ENCODE measurements at regions not wholly inside any gene's neighbourhood (a gene's known extent, or its start where the extent isn't known, plus 50 kb on each side); places are given as distances from the start of the nearest gene placed in this dataset.
"Not testable (repeated sequence)": the region's sequence is repeated elsewhere in the genome, so short reads cannot be mapped to it uniquely, and the experiment has no call there.

DNA sequence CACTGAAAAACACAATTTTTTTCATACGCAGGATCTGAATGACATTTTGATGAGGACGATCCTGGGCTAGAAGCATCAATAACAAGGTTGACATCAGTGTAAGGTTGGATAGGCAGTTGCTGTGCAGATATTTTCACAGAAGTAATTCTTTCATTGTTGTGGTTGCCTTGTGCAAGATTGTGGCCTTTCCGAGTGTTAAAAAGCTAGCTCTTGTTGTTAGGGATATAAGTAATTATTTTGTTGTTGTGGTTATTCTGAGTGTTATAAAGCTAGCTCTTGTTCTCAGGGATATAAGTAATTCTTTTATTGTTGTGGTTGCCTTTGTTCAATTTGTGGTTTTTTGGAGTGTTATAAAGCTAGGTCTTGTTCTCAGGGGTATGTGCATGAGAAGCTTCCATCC is 637.4 kb downstream of the TMEM121 start:
- not testable (repeated sequence) for H3K4me3 ChIP-seq (ENCODE audit: low read depth in 1 of 2, low read length in 2 of 2); H3K36me3 ChIP-seq (ENCODE audit: control insufficient read depth in 1 of 2, insufficient read depth in 2 of 2, low read length in 2 of 2); H3K27me3 ChIP-seq (ENCODE audit: low read depth, low read length); H3K27ac ChIP-seq (ENCODE audit: low read length); H3K4me1 ChIP-seq (ENCODE audit: control insufficient read depth in 1 of 2, insufficient read depth in 2 of 2, low read length in 2 of 2); H3K9me3 ChIP-seq (ENCODE audit: control insufficient read depth in 1 of 2, low read length in 2 of 2)

- H3K36me3 ChIP-seq (ENCODE audit: control insufficient read depth in 1 of 2, insufficient read depth in 2 of 2, low read length in 2 of 2), result no peaks in the 10 kb centered on the region
These were observed 639.8 kb downstream of the TMEM121 start for GRCh38 chr14:106166232-106166631.

GRCh38 chr14:106166650-106167204 is 640.3 kb downstream of the TMEM121 start:
- Histone ChIP-seq H3K4me3 (ENCODE audit: low read depth in 1 of 2, low read length in 2 of 2) (no peak overlapping the region), H3K27me3 (ENCODE audit: low read depth, low read length) (no peaks in the 10 kb centered on the region), H3K36me3 (ENCODE audit: control insufficient read depth in 1 of 2, insufficient read depth in 2 of 2, low read length in 2 of 2) (no peaks in the 10 kb centered on the region), H3K9me3 (ENCODE audit: control insufficient read depth in 1 of 2, low read length in 2 of 2) (no peaks in the 10 kb centered on the region), H3K4me1 (ENCODE audit: control insufficient read depth in 1 of 2, insufficient read depth in 2 of 2, low read length in 2 of 2) (no peaks in the 10 kb centered on the region), H3K27ac (ENCODE audit: low read length) (no peak overlapping the region)

More at GRCh38 chr14:106166232-106166631, 639.8 kb downstream of the TMEM121 start:
- no peak overlapping the region for H3K4me3 ChIP-seq (ENCODE audit: low read depth in 1 of 2, low read length in 2 of 2)
- H3K9me3 ChIP-seq (ENCODE audit: control insufficient read depth in 1 of 2, low read length in 2 of 2), result no peaks in the 10 kb centered on the region
- no peaks in the 10 kb centered on the region for H3K4me1 ChIP-seq (ENCODE audit: control insufficient read depth in 1 of 2, insufficient read depth in 2 of 2, low read length in 2 of 2)
- no peaks in the 10 kb centered on the region for H3K27me3 ChIP-seq (ENCODE audit: low read depth, low read length)
- H3K27ac ChIP-seq (ENCODE audit: low read length), result no peak overlapping the region

GRCh38 chr14:106170163-106170658 is 643.8 kb downstream of the TMEM121 start:
- H3K4me1 ChIP-seq (ENCODE audit: control insufficient read depth in 1 of 2, insufficient read depth in 2 of 2, low read length in 2 of 2); H3K9me3 ChIP-seq (ENCODE audit: control insufficient read depth in 1 of 2, low read length in 2 of 2); H3K36me3 ChIP-seq (ENCODE audit: control insufficient read depth in 1 of 2, insufficient read depth in 2 of 2, low read length in 2 of 2); H3K4me3 ChIP-seq (ENCODE audit: low read depth in 1 of 2, low read length in 2 of 2); H3K27ac ChIP-seq (ENCODE audit: low read length); H3K27me3 ChIP-seq (ENCODE audit: low read depth, low read length): not testable (repeated sequence)

GRCh38 chr14:106174206-106174605 is 647.8 kb downstream of the TMEM121 start:
- H3K36me3 ChIP-seq (ENCODE audit: control insufficient read depth in 1 of 2, insufficient read depth in 2 of 2, low read length in 2 of 2), result no peaks in the 10 kb centered on the region

GRCh38 chr14:106177266-106178246 is 651.2 kb downstream of the TMEM121 start:
- H3K36me3 ChIP-seq (ENCODE audit: control insufficient read depth in 1 of 2, insufficient read depth in 2 of 2, low read length in 2 of 2); H3K27me3 ChIP-seq (ENCODE audit: low read depth, low read length); H3K4me3 ChIP-seq (ENCODE audit: low read depth in 1 of 2, low read length in 2 of 2); H3K4me1 ChIP-seq (ENCODE audit: control insufficient read depth in 1 of 2, insufficient read depth in 2 of 2, low read length in 2 of 2); H3K9me3 ChIP-seq (ENCODE audit: control insufficient read depth in 1 of 2, low read length in 2 of 2); H3K27ac ChIP-seq (ENCODE audit: low read length): not testable (repeated sequence)

More at GRCh38 chr14:106174206-106174605, 647.8 kb downstream of the TMEM121 start:
- no peak overlapping the region for H3K27ac ChIP-seq (ENCODE audit: low read length)
- no peaks in the 10 kb centered on the region for H3K4me1 ChIP-seq (ENCODE audit: control insufficient read depth in 1 of 2, insufficient read depth in 2 of 2, low read length in 2 of 2)
- no peaks in the 10 kb centered on the region for H3K9me3 ChIP-seq (ENCODE audit: control insufficient read depth in 1 of 2, low read length in 2 of 2)
- H3K27me3 ChIP-seq (ENCODE audit: low read depth, low read length), result no peaks in the 10 kb centered on the region
- no peak overlapping the region for H3K4me3 ChIP-seq (ENCODE audit: low read depth in 1 of 2, low read length in 2 of 2)

- H3K4me1 ChIP-seq (ENCODE audit: control insufficient read depth in 1 of 2, insufficient read depth in 2 of 2, low read length in 2 of 2), result no peaks in the 10 kb centered on the region
- H3K9me3 ChIP-seq (ENCODE audit: control insufficient read depth in 1 of 2, low read length in 2 of 2), result no peaks in the 10 kb centered on the region
- H3K27ac ChIP-seq (ENCODE audit: low read length), result no peak overlapping the region
- H3K27me3 ChIP-seq (ENCODE audit: low read depth, low read length), result no peaks in the 10 kb centered on the region
- H3K36me3 ChIP-seq (ENCODE audit: control insufficient read depth in 1 of 2, insufficient read depth in 2 of 2, low read length in 2 of 2), result no peaks in the 10 kb centered on the region
- H3K4me3 ChIP-seq (ENCODE audit: low read depth in 1 of 2, low read length in 2 of 2), result no peak overlapping the region
These were observed 653.4 kb downstream of the TMEM121 start for GRCh38 chr14:106179761-106180160.

DNA sequence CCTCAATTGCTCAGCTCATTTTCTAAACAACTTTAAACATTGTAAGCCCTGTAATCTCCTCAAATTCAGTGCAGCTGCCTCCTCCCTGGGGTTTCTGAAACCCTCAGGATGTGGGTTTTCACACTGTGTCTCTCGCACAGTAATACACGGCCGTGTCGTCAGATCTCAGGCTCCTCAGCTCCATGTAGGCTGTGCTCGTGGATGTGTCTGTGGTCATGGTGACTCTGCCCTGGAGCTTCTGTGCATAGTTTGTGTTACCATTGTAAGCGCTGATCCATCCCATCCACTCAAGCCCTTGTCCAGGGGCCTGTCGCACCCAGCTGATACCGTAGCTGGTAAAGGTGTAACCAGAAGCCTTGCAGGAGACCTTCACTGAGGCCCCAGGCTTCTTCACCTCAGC is 658.4 kb downstream of the TMEM121 start:
- not testable (repeated sequence) for H3K9me3 ChIP-seq (ENCODE audit: control insufficient read depth in 1 of 2, low read length in 2 of 2); H3K27me3 ChIP-seq (ENCODE audit: low read depth, low read length); H3K36me3 ChIP-seq (ENCODE audit: control insufficient read depth in 1 of 2, insufficient read depth in 2 of 2, low read length in 2 of 2); H3K4me3 ChIP-seq (ENCODE audit: low read depth in 1 of 2, low read length in 2 of 2); H3K27ac ChIP-seq (ENCODE audit: low read length); H3K4me1 ChIP-seq (ENCODE audit: control insufficient read depth in 1 of 2, insufficient read depth in 2 of 2, low read length in 2 of 2)

DNA sequence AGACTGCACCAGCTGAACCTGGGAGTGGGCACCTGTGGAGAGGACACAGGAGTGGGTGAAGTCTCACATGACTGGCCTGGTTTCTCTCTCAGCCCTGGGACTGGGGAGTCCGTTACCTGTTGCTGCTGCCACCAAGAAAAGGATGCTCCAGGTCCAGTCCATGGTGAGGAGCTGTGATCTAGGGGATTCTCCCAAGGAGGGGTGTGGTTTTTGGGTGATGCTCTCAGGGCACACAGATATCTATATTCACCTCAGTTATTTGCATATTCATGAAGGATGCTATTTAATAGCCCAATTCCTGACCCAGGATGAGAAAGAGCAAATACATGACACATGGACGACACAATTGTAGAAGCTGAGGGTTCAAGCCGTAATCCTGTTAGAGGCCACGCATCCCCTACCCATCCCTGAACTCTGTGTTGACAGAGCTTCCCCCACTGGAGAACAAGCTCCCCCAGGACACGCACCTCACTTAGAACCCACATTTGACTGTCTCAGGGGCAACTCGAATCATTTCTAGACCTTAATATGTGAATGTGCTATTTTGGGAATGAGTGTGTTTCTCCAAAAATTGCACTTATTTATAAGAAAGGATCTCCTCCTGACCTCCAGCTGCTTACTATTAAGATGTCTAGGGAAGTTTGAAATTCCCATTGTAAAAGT is 658.9 kb downstream of the TMEM121 start:
- not testable (repeated sequence) for H3K36me3 ChIP-seq (ENCODE audit: control insufficient read depth in 1 of 2, insufficient read depth in 2 of 2, low read length in 2 of 2); H3K9me3 ChIP-seq (ENCODE audit: control insufficient read depth in 1 of 2, low read length in 2 of 2); H3K4me3 ChIP-seq (ENCODE audit: low read depth in 1 of 2, low read length in 2 of 2); H3K27ac ChIP-seq (ENCODE audit: low read length); H3K4me1 ChIP-seq (ENCODE audit: control insufficient read depth in 1 of 2, insufficient read depth in 2 of 2, low read length in 2 of 2); H3K27me3 ChIP-seq (ENCODE audit: low read depth, low read length)

DNA sequence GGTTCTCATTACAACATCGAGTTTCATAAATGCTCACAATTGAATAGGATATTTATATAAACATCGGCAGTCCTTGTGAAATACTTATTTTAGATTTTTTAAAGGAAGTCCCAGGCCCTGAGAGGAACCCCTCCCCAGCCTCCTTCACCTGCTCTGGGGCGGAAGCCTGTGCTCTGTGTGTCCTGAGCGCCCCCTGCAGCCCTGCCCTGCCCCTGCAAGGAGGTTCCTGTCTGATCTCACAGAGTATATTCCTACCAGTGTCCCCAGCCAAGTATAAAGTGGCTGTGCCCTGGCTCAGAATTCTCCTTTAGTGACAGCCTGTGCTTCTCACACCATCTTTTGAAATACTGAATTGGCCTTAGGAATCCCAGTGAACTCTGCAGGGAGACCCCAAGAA is 659.5 kb downstream of the TMEM121 start:
- no peak overlapping the region for H3K4me3 ChIP-seq (ENCODE audit: low read depth in 1 of 2, low read length in 2 of 2)
- H3K36me3 ChIP-seq (ENCODE audit: control insufficient read depth in 1 of 2, insufficient read depth in 2 of 2, low read length in 2 of 2), result no peaks in the 10 kb centered on the region
- H3K27me3 ChIP-seq (ENCODE audit: low read depth, low read length), result no peaks in the 10 kb centered on the region
- no peaks in the 10 kb centered on the region for H3K4me1 ChIP-seq (ENCODE audit: control insufficient read depth in 1 of 2, insufficient read depth in 2 of 2, low read length in 2 of 2)
- no peak overlapping the region for H3K27ac ChIP-seq (ENCODE audit: low read length)
- H3K9me3 ChIP-seq (ENCODE audit: control insufficient read depth in 1 of 2, low read length in 2 of 2), result no peaks in the 10 kb centered on the region

DNA sequence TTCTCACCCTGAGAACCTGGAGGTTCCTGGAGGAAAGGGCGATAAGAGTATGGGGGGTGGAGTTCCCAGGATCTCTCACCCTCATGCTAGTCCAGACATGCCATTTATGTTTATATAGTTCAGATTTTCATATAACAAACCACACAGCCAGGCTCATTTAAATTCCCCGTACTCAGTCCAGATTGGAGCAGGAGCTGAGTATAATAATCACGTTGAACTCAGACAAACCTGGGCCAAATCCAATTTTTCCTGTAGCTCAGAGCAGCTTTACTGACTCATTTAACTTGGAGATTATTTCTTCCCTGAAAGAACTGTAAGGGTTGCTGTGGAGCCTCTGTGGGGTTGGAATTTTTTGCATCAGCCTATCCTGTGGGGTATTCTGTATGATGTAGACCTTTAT is 660.8 kb downstream of the TMEM121 start:
- Histone ChIP-seq H3K4me1 (ENCODE audit: control insufficient read depth in 1 of 2, insufficient read depth in 2 of 2, low read length in 2 of 2) (no peaks in the 10 kb centered on the region), H3K27ac (ENCODE audit: low read length) (no peak overlapping the region), H3K9me3 (ENCODE audit: control insufficient read depth in 1 of 2, low read length in 2 of 2) (no peaks in the 10 kb centered on the region), H3K27me3 (ENCODE audit: low read depth, low read length) (no peaks in the 10 kb centered on the region), H3K4me3 (ENCODE audit: low read depth in 1 of 2, low read length in 2 of 2) (no peak overlapping the region), H3K36me3 (ENCODE audit: control insufficient read depth in 1 of 2, insufficient read depth in 2 of 2, low read length in 2 of 2) (no peaks in the 10 kb centered on the region)

Measured in muscle layer of duodenum (tissue), 2 donors.